ENCODE measurements at regions not wholly inside any gene's neighbourhood (a gene's known extent, or its start where the extent isn't known, plus 50 kb on each side); places are given as distances from the start of the nearest gene placed in this dataset.
"Not testable (repeated sequence)": the region's sequence is repeated elsewhere in the genome, so short reads cannot be mapped to it uniquely, and the experiment has no call there.

GRCh38 chrX:3518870-3519269, 172.4 kb upstream of the MXRA5 start:
- Histone ChIP-seq H3K27me3 (ENCODE audit: control insufficient read depth in 1 of 2, insufficient read depth in 2 of 2, low read length in 2 of 2) (no peaks in the 10 kb centered on the region), H3K4me1 (ENCODE audit: control insufficient read depth in 2 of 2, insufficient read depth in 2 of 2, low read length in 1 of 2) (no peaks in the 10 kb centered on the region), H3K9me3 (ENCODE audit: control insufficient read depth in 2 of 2, insufficient read depth in 1 of 2, low read depth in 1 of 2, low read length in 1 of 2) (no peaks in the 10 kb centered on the region), H3K4me3 (ENCODE audit: low read depth in 1 of 2, low read length in 2 of 2) (no peak overlapping the region), H3K27ac (ENCODE audit: low read depth in 2 of 2, low read length in 1 of 2) (no peak overlapping the region), H3K36me3 (ENCODE audit: control insufficient read depth in 2 of 2, insufficient read depth in 2 of 2, low read length in 1 of 2) (no peaks in the 10 kb centered on the region)
- 50 to 66% methylated on average over 10 of the region's 10 CpGs for WGBS, 2 donors

- 88 to 90% methylated on average over 6 of the region's 6 CpGs for WGBS, 2 donors
- Histone ChIP-seq H3K9me3 (ENCODE audit: control insufficient read depth in 2 of 2, insufficient read depth in 1 of 2, low read depth in 1 of 2, low read length in 1 of 2) (no peaks in the 10 kb centered on the region), H3K27ac (ENCODE audit: low read depth in 2 of 2, low read length in 1 of 2) (no peak overlapping the region), H3K27me3 (ENCODE audit: control insufficient read depth in 1 of 2, insufficient read depth in 2 of 2, low read length in 2 of 2) (no peaks in the 10 kb centered on the region), H3K4me1 (ENCODE audit: control insufficient read depth in 2 of 2, insufficient read depth in 2 of 2, low read length in 1 of 2) (no peaks in the 10 kb centered on the region), H3K4me3 (ENCODE audit: low read depth in 1 of 2, low read length in 2 of 2) (no peak overlapping the region), H3K36me3 (ENCODE audit: control insufficient read depth in 2 of 2, insufficient read depth in 2 of 2, low read length in 1 of 2) (no peaks in the 10 kb centered on the region)
These were observed 169.6 kb upstream of the MXRA5 start for GRCh38 chrX:3516051-3516541.

GRCh38 chrX:3514996-3515395, 168.5 kb upstream of the MXRA5 start:
- H3K27me3 ChIP-seq (ENCODE audit: control insufficient read depth in 1 of 2, insufficient read depth in 2 of 2, low read length in 2 of 2): no peaks in the 10 kb centered on the region
- H3K4me3 ChIP-seq (ENCODE audit: low read depth in 1 of 2, low read length in 2 of 2): no peak overlapping the region
- WGBS, 2 donors: 66 to 84% methylated on average over 3 of the region's 3 CpGs
- H3K27ac ChIP-seq (ENCODE audit: low read depth in 2 of 2, low read length in 1 of 2): no peak overlapping the region
- no peaks in the 10 kb centered on the region for H3K4me1 ChIP-seq (ENCODE audit: control insufficient read depth in 2 of 2, insufficient read depth in 2 of 2, low read length in 1 of 2)
- no peaks in the 10 kb centered on the region for H3K36me3 ChIP-seq (ENCODE audit: control insufficient read depth in 2 of 2, insufficient read depth in 2 of 2, low read length in 1 of 2)
- H3K9me3 ChIP-seq (ENCODE audit: control insufficient read depth in 2 of 2, insufficient read depth in 1 of 2, low read depth in 1 of 2, low read length in 1 of 2): no peaks in the 10 kb centered on the region

DNA sequence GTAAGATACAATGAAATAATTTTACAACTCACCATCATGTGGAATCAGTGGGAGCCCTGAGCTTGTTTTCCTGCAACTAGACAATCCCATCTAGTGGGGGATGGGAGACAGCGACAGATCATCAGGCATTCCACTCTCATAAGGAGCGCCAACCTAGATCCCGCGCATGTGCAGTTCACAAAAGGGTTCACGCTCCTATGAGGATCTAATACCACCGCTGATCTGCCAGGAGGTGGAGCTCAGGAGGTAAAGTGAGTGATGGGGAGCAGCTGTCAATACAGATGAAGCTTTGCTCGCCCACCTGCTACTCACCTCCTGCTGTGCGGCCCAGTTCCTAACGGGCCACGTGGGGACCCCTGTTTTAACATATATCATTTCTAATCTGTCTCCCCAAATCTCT, 165.7 kb upstream of the MXRA5 start:
- WGBS, 2 donors: 53 to 60% methylated on average over 10 of the region's 10 CpGs
- H3K4me1 ChIP-seq (ENCODE audit: control insufficient read depth in 2 of 2, insufficient read depth in 2 of 2, low read length in 1 of 2); H3K27ac ChIP-seq (ENCODE audit: low read depth in 2 of 2, low read length in 1 of 2); H3K4me3 ChIP-seq (ENCODE audit: low read depth in 1 of 2, low read length in 2 of 2); H3K27me3 ChIP-seq (ENCODE audit: control insufficient read depth in 1 of 2, insufficient read depth in 2 of 2, low read length in 2 of 2); H3K9me3 ChIP-seq (ENCODE audit: control insufficient read depth in 2 of 2, insufficient read depth in 1 of 2, low read depth in 1 of 2, low read length in 1 of 2); H3K36me3 ChIP-seq (ENCODE audit: control insufficient read depth in 2 of 2, insufficient read depth in 2 of 2, low read length in 1 of 2): not testable (repeated sequence)

- Histone ChIP-seq H3K4me3 (ENCODE audit: low read depth in 1 of 2, low read length in 2 of 2) (no peak overlapping the region), H3K27ac (ENCODE audit: low read depth in 2 of 2, low read length in 1 of 2) (no peak overlapping the region), H3K4me1 (ENCODE audit: control insufficient read depth in 2 of 2, insufficient read depth in 2 of 2, low read length in 1 of 2) (no peaks in the 10 kb centered on the region), H3K27me3 (ENCODE audit: control insufficient read depth in 1 of 2, insufficient read depth in 2 of 2, low read length in 2 of 2) (no peaks in the 10 kb centered on the region), H3K36me3 (ENCODE audit: control insufficient read depth in 2 of 2, insufficient read depth in 2 of 2, low read length in 1 of 2) (no peaks in the 10 kb centered on the region), H3K9me3 (ENCODE audit: control insufficient read depth in 2 of 2, insufficient read depth in 1 of 2, low read depth in 1 of 2, low read length in 1 of 2) (no peaks in the 10 kb centered on the region)
- WGBS, 2 donors: 74 to 77% methylated on average over 4 of the region's 4 CpGs
These were observed 163.5 kb upstream of the MXRA5 start for GRCh38 chrX:3509934-3510333.

- Histone ChIP-seq H3K36me3 (ENCODE audit: control insufficient read depth in 2 of 2, insufficient read depth in 2 of 2, low read length in 1 of 2) (no peaks in the 10 kb centered on the region), H3K27me3 (ENCODE audit: control insufficient read depth in 1 of 2, insufficient read depth in 2 of 2, low read length in 2 of 2) (no peaks in the 10 kb centered on the region)
These were observed 158.5 kb upstream of the MXRA5 start for GRCh38 chrX:3504916-3505315.

DNA sequence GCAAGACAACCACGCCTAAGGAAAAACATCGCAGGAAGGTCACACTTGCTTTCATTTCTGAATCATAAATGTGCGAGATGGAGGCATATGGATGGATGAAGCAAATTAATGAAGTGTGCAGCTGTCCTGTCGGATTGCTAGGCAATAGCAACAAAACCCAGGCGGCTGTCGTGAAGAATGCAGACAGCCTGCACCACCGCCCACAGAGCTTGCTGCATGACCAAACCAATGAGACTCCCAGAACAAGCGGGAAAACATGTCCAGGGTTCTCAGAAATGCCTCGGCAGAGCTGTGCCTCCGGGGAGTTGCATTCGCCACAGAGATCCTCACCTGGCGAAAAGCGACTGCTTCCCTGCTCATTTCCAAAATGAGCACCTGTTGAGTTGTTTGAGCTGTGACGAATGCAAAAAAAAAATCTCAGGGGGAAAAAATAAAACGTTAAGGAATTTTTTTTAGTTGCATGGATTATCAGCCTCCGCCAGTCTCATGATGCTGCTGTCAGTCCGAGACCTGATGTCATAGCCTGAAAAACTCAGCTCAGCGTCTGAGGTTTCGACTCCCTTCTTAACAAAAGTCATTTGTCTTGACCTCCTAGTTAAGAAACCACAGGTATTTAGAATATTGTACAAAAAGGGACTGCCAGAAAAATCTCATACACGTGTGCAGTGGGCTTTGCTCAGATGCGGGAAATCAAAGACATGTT, 155.5 kb upstream of the MXRA5 start:
- no peak overlapping the region for H3K4me3 ChIP-seq (ENCODE audit: low read depth in 1 of 2, low read length in 2 of 2)
- no peaks in the 10 kb centered on the region for H3K27me3 ChIP-seq (ENCODE audit: control insufficient read depth in 1 of 2, insufficient read depth in 2 of 2, low read length in 2 of 2)
- H3K9me3 ChIP-seq (ENCODE audit: control insufficient read depth in 2 of 2, insufficient read depth in 1 of 2, low read depth in 1 of 2, low read length in 1 of 2): no peaks in the 10 kb centered on the region
- 34 to 63% methylated on average over 21 of the region's 21 CpGs for WGBS, 2 donors
- H3K27ac ChIP-seq (ENCODE audit: low read depth in 2 of 2, low read length in 1 of 2): no peak overlapping the region
- H3K36me3 ChIP-seq (ENCODE audit: control insufficient read depth in 2 of 2, insufficient read depth in 2 of 2, low read length in 1 of 2): no peaks in the 10 kb centered on the region
- H3K4me1 ChIP-seq (ENCODE audit: control insufficient read depth in 2 of 2, insufficient read depth in 2 of 2, low read length in 1 of 2): no peaks in the 10 kb centered on the region

More at GRCh38 chrX:3504916-3505315, 158.5 kb upstream of the MXRA5 start:
- no peak overlapping the region for H3K4me3 ChIP-seq (ENCODE audit: low read depth in 1 of 2, low read length in 2 of 2)
- 88 to 97% methylated on average over 3 of the region's 3 CpGs for WGBS, 2 donors
- H3K9me3 ChIP-seq (ENCODE audit: control insufficient read depth in 2 of 2, insufficient read depth in 1 of 2, low read depth in 1 of 2, low read length in 1 of 2): no peaks in the 10 kb centered on the region
- no peaks in the 10 kb centered on the region for H3K4me1 ChIP-seq (ENCODE audit: control insufficient read depth in 2 of 2, insufficient read depth in 2 of 2, low read length in 1 of 2)
- H3K27ac ChIP-seq (ENCODE audit: low read depth in 2 of 2, low read length in 1 of 2): no peak overlapping the region

DNA sequence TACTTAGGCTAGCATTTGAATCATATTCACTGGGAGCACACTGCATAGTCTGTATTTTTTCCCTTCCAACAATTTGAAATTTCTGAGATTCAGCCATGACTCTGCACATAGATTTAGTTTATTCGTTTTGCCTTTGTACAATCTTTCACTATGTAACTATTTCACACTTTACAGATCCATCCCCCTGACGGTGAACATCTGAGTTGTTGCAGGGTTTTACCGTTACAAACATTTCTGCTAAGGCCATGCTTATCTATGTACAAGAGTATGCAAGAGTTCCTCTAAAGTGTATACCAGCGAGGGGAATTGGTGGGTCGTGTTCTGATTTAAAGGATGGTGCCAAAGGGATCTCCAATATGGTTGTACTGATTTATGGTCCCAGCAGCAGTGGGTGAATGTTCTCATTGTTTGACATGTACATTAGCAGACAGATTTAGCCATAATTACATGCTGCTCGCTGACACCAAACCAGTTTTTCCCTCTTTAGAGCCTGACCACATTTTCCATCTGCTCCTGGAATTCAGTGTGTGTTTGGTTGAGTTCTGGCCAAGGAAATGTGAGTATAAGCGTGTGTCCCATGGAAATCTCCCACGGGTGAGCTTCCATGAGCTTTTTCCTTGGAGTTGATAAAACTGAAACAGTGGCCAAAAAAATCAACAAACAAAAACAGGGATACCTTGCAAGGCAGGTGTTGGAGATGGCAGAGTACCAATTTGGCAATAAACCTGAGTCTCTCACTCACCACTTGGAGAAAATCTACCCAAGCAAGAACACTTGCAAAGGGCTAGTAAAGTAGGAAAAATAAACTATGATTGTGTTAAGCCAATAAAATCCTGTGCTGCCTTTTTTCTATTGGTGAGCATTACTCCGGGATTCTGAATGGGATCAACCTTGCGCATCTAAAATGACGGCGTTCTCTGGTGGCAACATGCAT, 149.7 kb upstream of the MXRA5 start:
- not testable (repeated sequence) for H3K27ac ChIP-seq (ENCODE audit: low read depth in 2 of 2, low read length in 1 of 2); H3K27me3 ChIP-seq (ENCODE audit: control insufficient read depth in 1 of 2, insufficient read depth in 2 of 2, low read length in 2 of 2); H3K36me3 ChIP-seq (ENCODE audit: control insufficient read depth in 2 of 2, insufficient read depth in 2 of 2, low read length in 1 of 2); H3K9me3 ChIP-seq (ENCODE audit: control insufficient read depth in 2 of 2, insufficient read depth in 1 of 2, low read depth in 1 of 2, low read length in 1 of 2); H3K4me1 ChIP-seq (ENCODE audit: control insufficient read depth in 2 of 2, insufficient read depth in 2 of 2, low read length in 1 of 2); H3K4me3 ChIP-seq (ENCODE audit: low read depth in 1 of 2, low read length in 2 of 2)
- 53 to 59% methylated on average over 12 of the region's 12 CpGs for WGBS, 2 donors

GRCh38 chrX:3493605-3494004, 147.2 kb upstream of the MXRA5 start:
- Histone ChIP-seq H3K4me3 (ENCODE audit: low read depth in 1 of 2, low read length in 2 of 2) (no peak overlapping the region), H3K36me3 (ENCODE audit: control insufficient read depth in 2 of 2, insufficient read depth in 2 of 2, low read length in 1 of 2) (no peaks in the 10 kb centered on the region), H3K27ac (ENCODE audit: low read depth in 2 of 2, low read length in 1 of 2) (no peak overlapping the region), H3K4me1 (ENCODE audit: control insufficient read depth in 2 of 2, insufficient read depth in 2 of 2, low read length in 1 of 2) (no peaks in the 10 kb centered on the region), H3K27me3 (ENCODE audit: control insufficient read depth in 1 of 2, insufficient read depth in 2 of 2, low read length in 2 of 2) (no peaks in the 10 kb centered on the region), H3K9me3 (ENCODE audit: control insufficient read depth in 2 of 2, insufficient read depth in 1 of 2, low read depth in 1 of 2, low read length in 1 of 2) (no peaks in the 10 kb centered on the region)

Measured in esophagus (tissue), 2 donors.